Lower leg skin (tissue), 3 donors: ENCODE measurements at regions not wholly inside any gene's neighbourhood (a gene's known extent, or its start where the extent isn't known, plus 50 kb on each side); places are given as distances from the start of the nearest gene placed in this dataset.

Source experiments
- CTCF ChIP-seq, 3 donors: fragments of 450-650 bp; IDR thresholded peaks; one replicate each; pipeline ENCODE4 v1.5.1; 2016; ENCODE audit warnings: antibody characterized with exemption in 3 of 3, mild to moderate bottlenecking in 3 of 3, moderate library complexity in 2 of 3
- POLR2A ChIP-seq, 2 donors: fragments of 450-650 bp; IDR thresholded peaks; one replicate each; pipeline ENCODE4 v1.6.1; 2016 to 2017; ENCODE audit warnings: antibody characterized with exemption in 2 of 2, mild to moderate bottlenecking in 1 of 2, moderate library complexity in 1 of 2

GRCh38 chr12:105522166-105522825, 191.8 kb downstream of the C12orf75 start:
- TF ChIP-seq POLR2A (IDR thresholded peaks at IDR 0.05), result no peak
- no peak for TF ChIP-seq CTCF (IDR thresholded peaks at IDR 0.05)
